Breast epithelium (tissue), 3 donors: ENCODE measurements at regions not wholly inside any gene's neighbourhood (a gene's known extent, or its start where the extent isn't known, plus 50 kb on each side); places are given as distances from the start of the nearest gene placed in this dataset.

Experiments used
- POLR2AphosphoS5 ChIP-seq, 3 donors: sonication (generic); formaldehyde crosslinking; IDR thresholded peaks; one replicate each; pipeline ENCODE4 v1.6.1; 2017; ENCODE audit warnings: antibody characterized with exemption in 3 of 3
- TF ChIP-seq, protein P1 (sequence below), 3 donors: fragments of 450-650 bp; IDR thresholded peaks; one replicate each; pipeline ENCODE4 v1.5.1; 2016 to 2017; ENCODE audit warnings: antibody characterized with exemption in 3 of 3, mild to moderate bottlenecking in 3 of 3, moderate library complexity in 3 of 3

- TF ChIP-seq, protein P1, sequence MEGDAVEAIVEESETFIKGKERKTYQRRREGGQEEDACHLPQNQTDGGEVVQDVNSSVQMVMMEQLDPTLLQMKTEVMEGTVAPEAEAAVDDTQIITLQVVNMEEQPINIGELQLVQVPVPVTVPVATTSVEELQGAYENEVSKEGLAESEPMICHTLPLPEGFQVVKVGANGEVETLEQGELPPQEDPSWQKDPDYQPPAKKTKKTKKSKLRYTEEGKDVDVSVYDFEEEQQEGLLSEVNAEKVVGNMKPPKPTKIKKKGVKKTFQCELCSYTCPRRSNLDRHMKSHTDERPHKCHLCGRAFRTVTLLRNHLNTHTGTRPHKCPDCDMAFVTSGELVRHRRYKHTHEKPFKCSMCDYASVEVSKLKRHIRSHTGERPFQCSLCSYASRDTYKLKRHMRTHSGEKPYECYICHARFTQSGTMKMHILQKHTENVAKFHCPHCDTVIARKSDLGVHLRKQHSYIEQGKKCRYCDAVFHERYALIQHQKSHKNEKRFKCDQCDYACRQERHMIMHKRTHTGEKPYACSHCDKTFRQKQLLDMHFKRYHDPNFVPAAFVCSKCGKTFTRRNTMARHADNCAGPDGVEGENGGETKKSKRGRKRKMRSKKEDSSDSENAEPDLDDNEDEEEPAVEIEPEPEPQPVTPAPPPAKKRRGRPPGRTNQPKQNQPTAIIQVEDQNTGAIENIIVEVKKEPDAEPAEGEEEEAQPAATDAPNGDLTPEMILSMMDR (IDR thresholded peaks at IDR 0.05), result no peak
- TF ChIP-seq POLR2AphosphoS5 (IDR thresholded peaks at IDR 0.05), result no peak
Observed at GRCh38 chr5:74093561-74093960, 467.6 kb downstream of the ARHGEF28 start.
